GM19239 (cell line): ENCODE measurements at regions not wholly inside any gene's neighbourhood (a gene's known extent, or its start where the extent isn't known, plus 50 kb on each side); places are given as distances from the start of the nearest gene placed in this dataset.

Experiments
- DNase-seq: peaks from one replicate; pipeline ENCODE4 v3.0.0; 2011; ENCODE audit warnings: low spot score; ENCODE audit not compliant: insufficient read length
- FAIRE-seq: peaks from 2 replicates; lab custom pipeline; 2011; peaks lifted over from hg19 to GRCh38; lab: Jason Lieb, UNC

GRCh38 chr7:127447326-127447945, 54.9 kb upstream of the ZNF800 start:
- FAIRE-seq (peak; percentile 98), DNase-seq (peak; percentile 48)

- no peak for FAIRE-seq
- DNase-seq = no peak
Observed at GRCh38 chr7:127446842-127447241, 54.3 kb upstream of the ZNF800 start.
